OCI-LY1 (cell line): ENCODE measurements at regions not wholly inside any gene's neighbourhood (a gene's known extent, or its start where the extent isn't known, plus 50 kb on each side); places are given as distances from the start of the nearest gene placed in this dataset.

Source experiments
- H2AFZ ChIP-seq: fragments of 200-600 bp; sonication (generic), shearing (Covaris generic); 2 replicates; pipeline ENCODE4 v1.6.0; 2014; ENCODE audit warnings: antibody characterized with exemption, mild to moderate bottlenecking, low read length
- H3F3A ChIP-seq: fragments of 200-600 bp; sonication (generic), shearing (Covaris generic); 2 replicates; pipeline ENCODE4 v1.6.0; 2014; ENCODE audit warnings: mild to moderate bottlenecking, antibody characterized with exemption, low read length, moderate library complexity; ENCODE audit not compliant: insufficient read depth
- H3K27ac ChIP-seq: fragments of 200-600 bp; sonication (generic); 2 replicates; pipeline ENCODE4 v1.5.1; 2014; ENCODE audit warnings: low read length, mixed run types, mild to moderate bottlenecking, low read depth; ENCODE audit not compliant: poor library complexity, severe bottlenecking
- H3K27me3 ChIP-seq: fragments of 200-600 bp; sonication (generic); 2 replicates; pipeline ENCODE4 v1.6.0; 2014; ENCODE audit warnings: antibody characterized with exemption, mild to moderate bottlenecking, low read length, moderate library complexity; ENCODE audit not compliant: insufficient read depth
- H3K36me3 ChIP-seq: fragments of 200-600 bp; sonication (generic); 2 replicates; pipeline ENCODE4 v1.6.1; 2014; ENCODE audit warnings: mild to moderate bottlenecking, antibody characterized with exemption, low read length, moderate library complexity, mixed read lengths; ENCODE audit not compliant: insufficient read depth
- H3K4me1 ChIP-seq: fragments of 200-600 bp; sonication (generic); 2 replicates; pipeline ENCODE4 v1.5.1; 2014; ENCODE audit warnings: mild to moderate bottlenecking, low read length, moderate library complexity; ENCODE audit not compliant: insufficient read depth, severe bottlenecking
- H3K4me2 ChIP-seq: fragments of 200-600 bp; sonication (generic), shearing (Covaris generic); 2 replicates; pipeline ENCODE4 v1.6.1; 2014; ENCODE audit warnings: low read length
- H3K4me3 ChIP-seq: fragments of 200-600 bp; sonication (generic); 2 replicates; pipeline ENCODE4 v1.5.1; 2014; ENCODE audit warnings: low read length, low read depth, mild to moderate bottlenecking, mixed read lengths; ENCODE audit not compliant: poor library complexity, severe bottlenecking
- H3K79me2 ChIP-seq: fragments of 200-600 bp; shearing (Covaris generic); 2 replicates; pipeline ENCODE4 v1.6.1; 2016; ENCODE audit warnings: mixed run types, low read length, mixed read lengths; ENCODE audit not compliant: insufficient read depth
- H3K9ac ChIP-seq: fragments of 200-600 bp; sonication (generic), shearing (Covaris generic); 2 replicates; pipeline ENCODE4 v1.6.1; 2014; ENCODE audit warnings: mild to moderate bottlenecking, low read length, mixed read lengths
- H3K9me2 ChIP-seq: fragments of 200-600 bp; sonication (generic), shearing (Covaris generic); 2 replicates; pipeline ENCODE4 v1.6.1; 2014; ENCODE audit warnings: low read depth, mild to moderate bottlenecking, low read length, mixed read lengths
- H3K9me3 ChIP-seq: fragments of 200-600 bp; shearing (Covaris generic); 2 replicates; pipeline ENCODE4 v1.6.1; 2014; ENCODE audit warnings: low read length, mixed read lengths
- H4K20me1 ChIP-seq: fragments of 200-600 bp; sonication (generic), shearing (Covaris generic); 2 replicates; pipeline ENCODE4 v1.6.0; 2016; ENCODE audit warnings: mild to moderate bottlenecking, low read length; ENCODE audit not compliant: insufficient read depth
- EZH2 ChIP-seq: fragments of 200-600 bp; sonication (generic), shearing (Covaris generic); IDR thresholded peaks from 2 replicates; pipeline ENCODE4 v1.8.0; 2017; ENCODE audit warnings: borderline replicate concordance, mixed run types, mild to moderate bottlenecking, antibody characterized with exemption, low read length, moderate library complexity, mixed read lengths
- TF ChIP-seq, protein P1 (sequence below): fragments of 200-600 bp; sonication (generic), shearing (Covaris generic); IDR thresholded peaks from 2 replicates; pipeline ENCODE4 v1.5.1; 2017; ENCODE audit warnings: mild to moderate bottlenecking, antibody characterized with exemption, low read length, moderate library complexity, mixed read lengths

DNA sequence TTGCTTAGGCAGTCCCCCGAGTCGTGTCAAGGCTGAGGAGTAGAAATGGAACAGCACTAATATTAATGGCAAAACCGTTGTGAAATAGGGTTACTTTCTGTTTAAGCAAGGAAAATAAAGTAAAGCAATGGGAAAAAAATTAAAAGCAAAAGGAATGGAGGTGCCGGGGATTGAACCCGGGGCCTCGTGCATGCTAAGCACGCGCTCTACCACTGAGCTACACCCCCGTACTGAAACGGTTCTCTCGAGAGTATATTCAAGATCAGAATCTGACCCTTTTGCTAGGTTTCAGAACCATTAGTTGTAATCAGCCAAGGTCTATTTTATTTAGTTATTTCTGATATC is 85.5 kb downstream of the TRIM27 start:
- H2AFZ ChIP-seq, result peak overlapping the region; percentile 99
- H3K9me2 ChIP-seq, result no peaks in the 10 kb centered on the region
- peaks cover 8% of the 10 kb centered on the region for H3K4me1 ChIP-seq
- H3K9me3 ChIP-seq, result no peaks in the 10 kb centered on the region
- peak overlapping the region; percentile 96 for H3K4me2 ChIP-seq
- H3K36me3 ChIP-seq, result no peaks in the 10 kb centered on the region
- H3K9ac ChIP-seq, result peak overlapping the region; percentile 77
- H4K20me1 ChIP-seq, result no peaks in the 10 kb centered on the region
- H3K27me3 ChIP-seq, result no peaks in the 10 kb centered on the region
- H3K4me3 ChIP-seq, result peak overlapping the region; percentile 78
- H3K27ac ChIP-seq, result peak overlapping the region; percentile 82
- H3F3A ChIP-seq, result no peaks in the 10 kb centered on the region
- H3K79me2 ChIP-seq, result no peaks in the 10 kb centered on the region
- no peak for TF ChIP-seq EZH2
- TF ChIP-seq, protein P1, sequence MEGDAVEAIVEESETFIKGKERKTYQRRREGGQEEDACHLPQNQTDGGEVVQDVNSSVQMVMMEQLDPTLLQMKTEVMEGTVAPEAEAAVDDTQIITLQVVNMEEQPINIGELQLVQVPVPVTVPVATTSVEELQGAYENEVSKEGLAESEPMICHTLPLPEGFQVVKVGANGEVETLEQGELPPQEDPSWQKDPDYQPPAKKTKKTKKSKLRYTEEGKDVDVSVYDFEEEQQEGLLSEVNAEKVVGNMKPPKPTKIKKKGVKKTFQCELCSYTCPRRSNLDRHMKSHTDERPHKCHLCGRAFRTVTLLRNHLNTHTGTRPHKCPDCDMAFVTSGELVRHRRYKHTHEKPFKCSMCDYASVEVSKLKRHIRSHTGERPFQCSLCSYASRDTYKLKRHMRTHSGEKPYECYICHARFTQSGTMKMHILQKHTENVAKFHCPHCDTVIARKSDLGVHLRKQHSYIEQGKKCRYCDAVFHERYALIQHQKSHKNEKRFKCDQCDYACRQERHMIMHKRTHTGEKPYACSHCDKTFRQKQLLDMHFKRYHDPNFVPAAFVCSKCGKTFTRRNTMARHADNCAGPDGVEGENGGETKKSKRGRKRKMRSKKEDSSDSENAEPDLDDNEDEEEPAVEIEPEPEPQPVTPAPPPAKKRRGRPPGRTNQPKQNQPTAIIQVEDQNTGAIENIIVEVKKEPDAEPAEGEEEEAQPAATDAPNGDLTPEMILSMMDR, result no peak

- peak overlapping the region; percentile 96 for H3K4me2 ChIP-seq
- H4K20me1 ChIP-seq, result no peaks in the 10 kb centered on the region
- peak overlapping the region; percentile 82 for H3K27ac ChIP-seq
- H3K27me3 ChIP-seq, result no peaks in the 10 kb centered on the region
- H3K9me2 ChIP-seq, result no peaks in the 10 kb centered on the region
- H3K9ac ChIP-seq, result peak overlapping the region; percentile 77
- no peaks in the 10 kb centered on the region for H3F3A ChIP-seq
- no peaks in the 10 kb centered on the region for H3K9me3 ChIP-seq
- peak overlapping the region; percentile 86 for H2AFZ ChIP-seq
- TF ChIP-seq EZH2, result no peak
- TF ChIP-seq, protein P1, result peak; percentile 67
- H3K36me3 ChIP-seq, result no peaks in the 10 kb centered on the region
- peak overlapping the region; percentile 78 for H3K4me3 ChIP-seq
- H3K4me1 ChIP-seq, result peaks cover 8% of the 10 kb centered on the region
- H3K79me2 ChIP-seq, result no peaks in the 10 kb centered on the region
Measured at GRCh38 chr6:28838634-28839442, 84.9 kb downstream of the TRIM27 start.

DNA sequence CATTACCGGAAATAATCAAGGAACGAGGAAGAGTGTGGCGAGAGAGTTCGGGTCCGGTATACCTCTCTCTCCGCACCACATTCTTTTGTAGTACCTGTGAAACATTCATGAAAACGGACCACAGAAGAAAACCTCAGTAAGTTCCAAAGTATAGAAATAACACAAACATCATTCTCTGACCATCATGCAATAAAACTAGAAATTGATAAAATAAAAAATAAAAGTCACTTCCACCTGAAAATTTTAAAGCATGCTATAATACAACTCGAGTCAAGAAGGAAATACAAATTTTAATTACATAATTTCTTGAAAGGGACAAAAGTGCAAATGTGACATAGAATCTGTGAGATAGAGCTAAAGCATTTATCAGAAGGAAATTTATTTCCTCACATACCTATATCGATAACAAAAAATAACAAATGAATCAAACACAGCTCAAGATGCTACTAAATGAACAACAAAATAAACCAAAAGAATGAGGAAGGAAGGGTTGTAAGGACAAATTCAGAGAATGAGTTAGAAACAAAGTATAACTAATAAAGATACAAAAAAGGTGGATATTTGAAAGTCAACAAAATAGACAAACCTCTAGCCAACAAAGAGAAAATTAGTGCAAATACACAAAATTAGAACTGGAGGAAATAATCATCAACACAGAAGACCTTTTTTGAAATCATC is 84.2 kb downstream of the TRIM27 start:
- Histone ChIP-seq H4K20me1 (no peaks in the 10 kb centered on the region), H3K27ac (no peak overlapping the region), H3K4me1 (peaks cover 8% of the 10 kb centered on the region), H3K27me3 (no peaks in the 10 kb centered on the region), H3K79me2 (no peaks in the 10 kb centered on the region), H3K9me3 (no peaks in the 10 kb centered on the region), H3K4me2 (peak overlapping the region; percentile 96), H2AFZ (peak overlapping the region; percentile 86; the same call in 1 of the 2 replicates), H3F3A (no peaks in the 10 kb centered on the region), H3K9me2 (no peaks in the 10 kb centered on the region), H3K9ac (peak overlapping the region; percentile 77), H3K4me3 (peak overlapping the region; percentile 78), H3K36me3 (no peaks in the 10 kb centered on the region)
- TF ChIP-seq EZH2, result no peak
- TF ChIP-seq, protein P1, result no peak
